NCI-H146 treated with DMSO at 0.1 percent for 48 hours (cell line): ENCODE measurements at regions not wholly inside any gene's neighbourhood (a gene's known extent, or its start where the extent isn't known, plus 50 kb on each side); places are given as distances from the start of the nearest gene placed in this dataset.
"Not testable (repeated sequence)": the region's sequence is repeated elsewhere in the genome, so short reads cannot be mapped to it uniquely, and the experiment has no call there.

ENCODE experiments used
- DNase-seq: peaks from one replicate; lab custom pipeline; 2025; ENCODE audit not compliant: unreplicated experiment; lab: John Stamatoyannopoulos, UW

- no peak for DNase-seq
Observed at GRCh38 chr1:213759359-213760181, 228.2 kb upstream of the PROX1 start.

GRCh38 chr1:213761845-213762407 is 225.8 kb upstream of the PROX1 start:
- no peak for DNase-seq

DNA sequence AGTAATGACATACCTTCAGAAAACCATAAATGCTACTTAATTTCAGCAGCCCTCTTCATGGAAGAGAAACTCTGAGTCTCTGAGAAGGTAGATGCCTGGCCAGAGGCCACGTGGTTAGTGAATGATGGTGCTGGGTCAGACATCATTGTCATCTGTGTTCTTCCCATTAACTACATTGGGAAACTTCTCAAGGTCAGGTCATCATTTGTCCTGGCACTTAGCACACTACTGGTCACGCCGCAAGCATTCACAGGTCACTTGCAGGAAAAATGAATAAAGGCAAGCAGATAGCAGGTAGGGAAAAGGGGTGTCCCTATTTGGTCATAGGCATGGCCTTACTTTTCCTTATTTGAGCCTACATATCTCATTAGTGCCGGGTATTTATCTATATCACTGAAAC is 220.1 kb upstream of the PROX1 start:
- no peak for DNase-seq

DNA sequence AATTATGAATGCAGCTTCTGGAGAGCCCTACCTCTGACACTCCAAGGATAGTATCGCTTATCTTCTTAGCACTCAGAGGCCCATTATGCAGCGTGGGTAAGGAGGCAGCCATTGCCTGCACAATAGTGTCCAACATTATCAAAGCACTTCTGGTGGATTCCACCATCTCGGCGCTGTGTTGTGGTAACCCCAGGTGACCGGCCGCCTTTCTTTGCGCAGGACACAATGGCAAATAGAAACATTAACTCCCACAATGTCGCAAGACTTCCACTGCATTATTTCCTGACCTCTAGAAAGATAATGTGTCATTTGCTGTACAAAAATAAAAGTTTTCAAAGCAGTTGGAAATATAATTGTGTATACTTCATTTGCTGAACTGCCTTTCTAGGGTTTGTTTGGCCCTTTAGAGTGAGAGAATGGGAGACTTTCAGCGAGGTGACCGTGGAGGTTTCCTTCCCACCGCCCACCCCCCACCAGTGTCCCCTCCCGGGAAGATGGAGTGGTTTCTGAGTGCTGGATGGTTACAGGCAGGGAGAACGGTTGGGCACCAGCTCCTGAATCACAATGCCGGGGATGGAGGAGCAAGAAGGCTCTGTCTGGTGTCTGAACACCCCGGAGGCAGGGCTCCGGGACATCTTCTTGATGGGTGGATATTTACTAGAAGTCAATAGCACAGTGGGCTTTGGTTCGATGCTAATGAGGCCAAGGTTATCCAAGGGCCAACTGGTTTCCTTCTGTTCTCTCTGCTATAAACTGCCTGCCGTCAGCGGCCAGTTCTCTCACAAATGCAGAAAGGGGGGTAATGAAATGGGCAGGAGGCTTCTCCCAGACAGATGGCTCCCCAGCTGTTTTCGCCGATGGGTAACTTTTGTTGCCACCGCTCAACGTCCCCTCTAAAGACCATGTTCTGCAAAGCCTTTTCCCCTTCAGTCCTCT is 215.4 kb upstream of the PROX1 start:
- no peak for DNase-seq

GRCh38 chr1:213773975-213774374 is 213.8 kb upstream of the PROX1 start:
- no peak for DNase-seq

- DNase-seq = no peak
Observed at GRCh38 chr1:213776969-213777368, 210.8 kb upstream of the PROX1 start.

GRCh38 chr1:213779228-213779627 is 208.5 kb upstream of the PROX1 start:
- DNase-seq = no peak

DNA sequence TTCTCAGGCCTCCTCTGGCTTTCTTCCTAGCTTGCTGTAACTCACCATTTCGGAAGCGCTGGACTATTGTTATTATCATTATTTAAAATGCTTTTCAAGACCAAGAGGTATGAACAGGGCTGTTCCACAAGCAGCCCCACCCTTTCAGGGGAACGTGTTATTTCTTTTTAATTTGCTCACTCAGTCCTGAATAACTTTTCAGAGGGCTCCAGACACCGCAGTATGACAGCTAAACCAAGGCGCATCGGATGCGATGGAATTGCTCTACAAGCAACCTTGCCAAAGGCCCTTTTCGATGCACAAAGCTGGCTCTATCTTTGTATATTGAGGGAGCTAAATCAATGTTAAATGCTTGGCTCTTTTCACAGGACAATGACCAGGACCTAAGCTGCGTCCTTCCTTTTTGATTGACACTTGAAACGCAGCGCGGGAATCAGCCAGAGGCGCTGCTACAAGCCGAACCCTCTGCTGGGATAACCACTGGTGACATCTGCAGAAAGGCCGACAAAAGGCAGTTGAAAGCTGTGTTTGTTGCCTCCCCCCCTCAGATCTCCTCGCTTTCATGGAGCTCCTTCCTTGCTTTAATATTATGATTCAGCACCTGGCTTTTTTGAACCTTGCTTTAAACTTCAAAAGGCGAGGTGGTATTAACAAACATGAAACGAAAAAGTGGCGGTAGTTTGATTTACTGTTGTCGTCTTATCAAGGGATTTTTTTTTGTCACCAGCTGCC is 204.7 kb upstream of the PROX1 start:
- no peak for DNase-seq

DNA sequence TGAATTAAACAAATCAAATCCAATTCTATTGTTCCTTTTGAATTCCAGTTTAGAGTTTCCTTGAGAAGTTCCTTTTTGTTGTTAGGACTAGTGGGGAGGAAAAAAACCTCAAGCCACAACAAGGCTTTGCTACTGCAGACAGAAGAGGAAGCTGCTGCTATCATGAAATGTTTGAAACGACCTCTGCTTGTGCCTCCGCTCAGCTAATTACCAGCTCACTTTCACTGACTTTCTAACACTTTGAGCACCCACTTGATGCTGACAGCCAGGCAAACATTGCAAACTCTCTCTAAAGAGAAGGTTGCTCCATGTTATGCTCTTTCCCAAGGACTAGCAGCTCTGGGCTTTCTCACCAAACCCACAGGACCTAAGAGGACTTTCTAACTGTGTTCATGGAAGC is 203.9 kb upstream of the PROX1 start:
- no peak for DNase-seq

DNA sequence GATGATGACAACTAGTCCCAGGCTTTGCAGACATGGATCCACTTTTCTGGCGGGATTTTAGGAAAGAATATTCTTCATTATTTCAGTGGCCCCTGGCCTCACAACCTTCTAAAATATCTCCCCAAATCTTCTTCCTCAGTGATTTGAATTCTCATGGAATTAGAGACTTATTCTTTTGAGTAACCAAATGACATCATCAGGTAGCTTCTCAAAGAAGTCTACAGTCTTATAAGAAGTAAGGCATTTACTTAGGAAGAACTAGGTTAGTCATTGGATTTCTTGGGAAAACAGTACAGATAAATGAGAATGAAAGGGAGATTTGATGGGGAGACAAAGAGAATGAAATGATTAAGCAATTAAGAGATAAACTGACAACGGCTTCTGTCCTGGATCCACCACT is 201.1 kb upstream of the PROX1 start:
- no peak for DNase-seq

DNA sequence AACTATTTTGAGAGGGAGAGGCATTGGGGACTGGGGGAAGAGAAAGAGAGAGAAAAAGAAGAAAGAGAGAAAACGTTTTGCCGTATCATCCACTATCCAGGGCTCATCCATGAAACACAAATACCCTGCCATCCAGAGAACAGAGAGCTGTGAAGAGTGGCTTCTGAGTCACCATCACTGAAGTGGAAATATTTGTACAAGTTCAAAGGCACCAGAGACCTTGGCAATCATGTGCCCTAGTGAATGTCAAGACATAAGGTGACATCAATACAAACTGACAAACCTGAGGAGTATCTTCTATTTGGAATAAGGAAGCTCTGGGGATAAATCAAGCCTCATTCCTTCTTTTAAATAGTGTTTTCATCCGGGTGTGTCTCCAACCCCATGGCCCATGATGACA is 197.2 kb upstream of the PROX1 start:
- no peak for DNase-seq

DNA sequence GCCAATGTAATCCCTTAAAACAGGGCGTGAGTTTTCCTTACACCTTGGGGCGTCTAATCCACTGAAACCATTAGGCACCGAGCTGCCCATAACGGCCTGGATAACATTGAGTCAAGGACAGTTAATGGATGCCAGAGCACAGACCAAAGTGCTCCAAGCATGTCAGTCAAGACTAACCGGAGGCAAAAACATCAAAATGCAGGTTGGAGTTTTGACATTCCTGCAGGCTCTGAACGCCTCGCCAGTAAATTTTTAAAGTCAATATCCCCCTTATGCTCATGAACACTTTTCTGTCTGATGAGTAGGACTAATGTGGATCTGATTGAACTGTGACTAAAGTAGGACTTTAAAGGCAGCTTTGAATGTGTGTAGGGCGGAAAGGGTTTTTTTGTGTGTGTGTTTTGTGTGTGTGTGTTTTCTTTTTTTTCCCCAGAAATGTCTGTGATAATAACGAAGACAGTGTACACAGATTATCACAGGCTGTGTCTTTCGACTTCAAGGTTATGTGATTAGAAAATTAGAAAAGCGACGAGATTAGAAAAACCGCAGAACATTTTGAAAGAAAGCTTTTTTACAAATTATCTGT is 194.2 kb upstream of the PROX1 start:
- DNase-seq = no peak

DNA sequence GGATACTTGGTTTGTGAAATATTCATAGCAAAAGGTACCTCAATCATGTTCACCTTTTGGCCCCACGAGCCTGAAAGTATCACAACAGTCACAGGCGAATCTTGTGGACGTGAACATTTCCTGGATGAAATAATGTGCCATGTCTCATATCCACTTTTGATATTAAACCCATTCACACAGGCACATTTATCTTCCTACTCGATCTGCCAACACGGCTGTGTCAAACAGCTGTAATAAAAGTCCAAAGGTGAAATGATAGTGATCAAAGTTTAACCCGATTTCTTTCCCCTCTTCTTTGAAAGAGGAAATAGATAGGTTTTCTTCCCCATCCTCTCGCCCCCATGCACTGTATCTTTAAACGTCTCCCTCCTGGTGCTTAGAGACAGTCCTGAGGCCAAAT is 191.2 kb upstream of the PROX1 start:
- no peak for DNase-seq

DNA sequence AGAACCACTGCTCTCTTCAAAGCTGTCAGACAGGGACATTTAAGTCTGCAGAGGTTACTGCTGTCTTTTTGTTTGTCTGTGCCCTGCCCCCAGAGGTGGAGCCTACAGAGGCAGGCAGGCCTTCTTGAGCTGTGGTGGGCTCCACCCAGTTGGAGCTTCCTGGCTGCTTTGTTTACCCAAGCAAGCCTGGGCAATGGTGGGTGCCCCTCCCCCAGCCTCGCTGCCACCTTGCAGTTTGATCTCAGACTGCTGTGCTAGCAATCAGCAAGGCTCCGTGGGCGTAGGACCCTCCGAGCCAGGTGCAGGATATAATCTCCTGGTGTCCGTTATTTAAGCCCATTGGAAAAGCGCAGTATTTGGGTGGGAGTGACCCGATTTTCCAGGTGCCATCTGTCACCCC is 179.5 kb upstream of the PROX1 start:
- DNase-seq = not testable (repeated sequence)

GRCh38 chr1:213817156-213817555 is 170.6 kb upstream of the PROX1 start:
- no peak for DNase-seq

DNA sequence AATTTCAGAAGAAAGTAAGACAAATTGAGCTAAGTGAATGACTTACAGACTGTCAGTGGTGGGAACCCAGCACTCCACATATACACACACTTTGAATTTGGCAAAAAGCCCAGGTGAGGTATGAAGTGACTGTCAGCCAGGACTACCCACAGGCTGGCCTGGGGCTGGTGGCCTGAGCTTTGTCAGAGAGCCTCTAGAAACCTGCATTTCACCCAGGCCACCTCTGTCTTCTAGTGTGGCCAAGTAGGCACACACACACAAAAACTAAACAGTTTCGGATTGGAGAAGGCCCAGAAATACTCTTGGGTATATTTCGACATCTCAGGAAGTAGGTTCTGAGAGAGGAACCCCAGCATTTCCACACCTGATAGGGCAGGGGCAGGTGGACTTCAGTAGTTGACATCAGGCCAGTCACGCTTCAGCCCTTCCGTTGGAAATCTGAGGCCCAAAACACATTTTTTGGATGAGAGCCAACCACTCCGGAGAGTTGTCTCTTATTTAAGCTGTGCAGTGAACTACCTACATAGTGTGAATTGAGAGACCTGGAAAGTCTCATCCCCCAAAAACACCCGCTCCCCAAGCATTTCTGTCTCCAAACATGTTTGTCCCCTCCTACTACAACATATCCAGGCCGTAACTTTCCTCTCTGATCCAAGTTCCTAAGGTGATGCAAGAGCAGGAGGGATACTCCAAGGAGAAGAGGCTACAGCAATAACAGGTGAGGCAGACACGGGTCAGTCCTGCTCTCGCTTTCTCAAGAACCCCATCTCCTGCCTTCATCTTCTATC is 167.2 kb upstream of the PROX1 start:
- DNase-seq = no peak

GRCh38 chr1:213821175-213821942 is 166.4 kb upstream of the PROX1 start:
- DNase-seq = no peak

DNA sequence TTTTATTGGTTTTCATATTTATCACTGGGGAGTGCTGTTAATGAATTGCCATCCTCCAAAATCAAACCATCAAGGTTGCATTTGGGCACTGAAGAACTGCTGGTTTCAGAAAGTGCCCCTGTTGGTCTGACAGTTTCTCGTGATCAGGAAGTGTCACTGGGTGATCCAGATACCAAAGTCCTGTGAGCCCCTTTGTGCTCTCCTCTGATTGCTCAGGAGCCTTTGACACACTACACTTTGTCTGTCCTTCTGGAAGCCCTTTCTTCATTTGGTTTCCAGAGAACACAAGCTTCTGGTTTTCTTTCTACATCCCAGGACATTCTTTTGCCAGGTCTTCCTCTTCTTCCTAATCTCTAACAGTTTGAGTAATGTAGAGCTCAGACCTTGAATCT is 165.8 kb upstream of the PROX1 start:
- DNase-seq = no peak

GRCh38 chr1:213826891-213827290 is 160.9 kb upstream of the PROX1 start:
- DNase-seq = no peak
